ENCODE measurements at regions not wholly inside any gene's neighbourhood (a gene's known extent, or its start where the extent isn't known, plus 50 kb on each side); places are given as distances from the start of the nearest gene placed in this dataset.
"Not testable (repeated sequence)": the region's sequence is repeated elsewhere in the genome, so short reads cannot be mapped to it uniquely, and the experiment has no call there.

GRCh38 chr5:32842813-32843530 is 131.9 kb downstream of the NPR3 start:
- DNase-seq: peak in 1 of 5 experiments; percentile 9

GRCh38 chr5:32843531-32843895 is 132.4 kb downstream of the NPR3 start:
- no peak for DNase-seq

GRCh38 chr5:32845171-32845570 is 134.1 kb downstream of the NPR3 start:
- DNase-seq: no peak

GRCh38 chr5:32848120-32848519 is 137.0 kb downstream of the NPR3 start:
- no peak for DNase-seq

- DNase-seq: no peak
Measured at GRCh38 chr5:32848681-32849080, 137.6 kb downstream of the NPR3 start.

GRCh38 chr5:32850817-32851496 is 139.8 kb downstream of the NPR3 start:
- DNase-seq: no peak

- no peak for DNase-seq
Measured at GRCh38 chr5:32851559-32852173, 140.5 kb downstream of the NPR3 start.

- no peak for DNase-seq
Measured at GRCh38 chr5:32852535-32852934, 141.4 kb downstream of the NPR3 start.

GRCh38 chr5:32852976-32853375 is 141.9 kb downstream of the NPR3 start:
- no peak for DNase-seq

GRCh38 chr5:32854473-32854872 is 143.4 kb downstream of the NPR3 start:
- no peak for DNase-seq

GRCh38 chr5:32859211-32859641 is 148.1 kb downstream of the NPR3 start:
- no peak for DNase-seq

- no peak for DNase-seq
Measured at GRCh38 chr5:32865475-32865874, 154.4 kb downstream of the NPR3 start.

- DNase-seq: no peak
Measured at GRCh38 chr5:32866138-32866537, 155.0 kb downstream of the NPR3 start.

- DNase-seq: no peak
Measured at GRCh38 chr5:32869216-32869615, 158.1 kb downstream of the NPR3 start.

- no peak for DNase-seq
Measured at GRCh38 chr5:32876791-32877190, 165.7 kb downstream of the NPR3 start.

- not testable (repeated sequence) for DNase-seq
Measured at GRCh38 chr5:32879364-32879763, 168.2 kb downstream of the NPR3 start.

GRCh38 chr5:32880796-32881195 is 169.7 kb downstream of the NPR3 start:
- DNase-seq: no peak

GRCh38 chr5:32887390-32887789 is 176.3 kb downstream of the NPR3 start:
- no peak for DNase-seq

GRCh38 chr5:32889078-32889477 is 178.0 kb downstream of the NPR3 start:
- DNase-seq: no peak

- no peak for DNase-seq
Measured at GRCh38 chr5:32903613-32904012, 192.5 kb downstream of the NPR3 start.

- no peak for DNase-seq
Measured at GRCh38 chr5:32908641-32909040, 197.5 kb downstream of the NPR3 start.

- no peak for DNase-seq
Measured at GRCh38 chr5:32909207-32909606, 198.1 kb downstream of the NPR3 start.

GRCh38 chr5:32916648-32917047 is 205.5 kb downstream of the NPR3 start:
- no peak for DNase-seq

- no peak for DNase-seq
Measured at GRCh38 chr5:32928761-32929160, 217.6 kb downstream of the NPR3 start.
